ENCODE measurements at regions not wholly inside any gene's neighbourhood (a gene's known extent, or its start where the extent isn't known, plus 50 kb on each side); places are given as distances from the start of the nearest gene placed in this dataset.

- Mint-ChIP-seq H3K4me1 (no peaks in the 10 kb centered on the region), H3K36me3 (peaks cover 2% of the 10 kb centered on the region), H3K4me3 (no peak overlapping the region), H3K9me3 (peaks cover 8% of the 10 kb centered on the region), H3K27ac (no peak overlapping the region), H3K27me3 (no peaks in the 10 kb centered on the region)
- POLR2A ChIA-PET: no interaction called here
- DNase-seq (no peak), ATAC-seq (ENCODE audit: low read depth) (no peak)
These were observed 409.1 kb downstream of the AEBP2 start for GRCh38 chr12:19848421-19848820.

- DNase-seq (no peak), ATAC-seq (ENCODE audit: low read depth) (no peak)
- no peaks in the 10 kb centered on the region for H3K27me3 Mint-ChIP-seq
- peaks cover 2% of the 10 kb centered on the region for H3K36me3 Mint-ChIP-seq
- H3K9me3 Mint-ChIP-seq: peaks cover 8% of the 10 kb centered on the region
- POLR2A ChIA-PET: no interaction called here
- H3K4me1 Mint-ChIP-seq: no peaks in the 10 kb centered on the region
- H3K27ac Mint-ChIP-seq: no peak overlapping the region
- H3K4me3 Mint-ChIP-seq: no peak overlapping the region
These were observed 409.9 kb downstream of the AEBP2 start for GRCh38 chr12:19849208-19849607.

- POLR2A ChIA-PET: no interaction called here
- Mint-ChIP-seq H3K4me3 (no peak overlapping the region), H3K9me3 (peaks cover 8% of the 10 kb centered on the region)
These were observed 411.2 kb downstream of the AEBP2 start for GRCh38 chr12:19850346-19851065.

GRCh38 chr12:19852100-19852855 is 413.0 kb downstream of the AEBP2 start:
- Mint-ChIP-seq H3K36me3 (no peaks in the 10 kb centered on the region), H3K27me3 (peaks cover 4% of the 10 kb centered on the region), H3K9me3 (peaks cover 3% of the 10 kb centered on the region), H3K4me3 (no peak overlapping the region), H3K27ac (no peak overlapping the region), H3K4me1 (no peaks in the 10 kb centered on the region)
- POLR2A ChIA-PET: no interaction called here
- ATAC-seq (ENCODE audit: low read depth): no peak
- DNase-seq: no peak

More at GRCh38 chr12:19850346-19851065, 411.2 kb downstream of the AEBP2 start:
- H3K4me1 Mint-ChIP-seq: no peaks in the 10 kb centered on the region
- DNase-seq: no peak
- peaks cover 2% of the 10 kb centered on the region for H3K36me3 Mint-ChIP-seq
- no peak overlapping the region for H3K27ac Mint-ChIP-seq
- no peak for ATAC-seq (ENCODE audit: low read depth)
- no peaks in the 10 kb centered on the region for H3K27me3 Mint-ChIP-seq

GRCh38 chr12:19855851-19856250 is 416.6 kb downstream of the AEBP2 start:
- ATAC-seq (ENCODE audit: low read depth) (no peak), DNase-seq (no peak)
- peaks cover 4% of the 10 kb centered on the region for H3K27me3 Mint-ChIP-seq
- no peaks in the 10 kb centered on the region for H3K4me1 Mint-ChIP-seq
- no peak overlapping the region for H3K27ac Mint-ChIP-seq
- peaks cover 5% of the 10 kb centered on the region for H3K9me3 Mint-ChIP-seq
- no peak overlapping the region for H3K4me3 Mint-ChIP-seq
- POLR2A ChIA-PET: no interaction called here
- no peaks in the 10 kb centered on the region for H3K36me3 Mint-ChIP-seq

- Mint-ChIP-seq H3K4me3 (no peak overlapping the region), H3K27me3 (peaks cover 4% of the 10 kb centered on the region), H3K36me3 (no peaks in the 10 kb centered on the region), H3K27ac (no peak overlapping the region), H3K4me1 (no peaks in the 10 kb centered on the region), H3K9me3 (peaks cover 2% of the 10 kb centered on the region)
- DNase-seq: no peak
- POLR2A ChIA-PET: no interaction called here
- ATAC-seq (ENCODE audit: low read depth): no peak
These were observed 417.1 kb downstream of the AEBP2 start for GRCh38 chr12:19856389-19856788.

GRCh38 chr12:19857204-19857603 is 417.9 kb downstream of the AEBP2 start:
- ATAC-seq (ENCODE audit: low read depth): no peak
- POLR2A ChIA-PET: no interaction called here

GRCh38 chr12:19867151-19867550 is 427.9 kb downstream of the AEBP2 start:
- Mint-ChIP-seq H3K36me3 (no peaks in the 10 kb centered on the region), H3K27ac (no peak overlapping the region), H3K4me1 (no peaks in the 10 kb centered on the region), H3K27me3 (peaks cover 2% of the 10 kb centered on the region), H3K4me3 (no peak overlapping the region), H3K9me3 (no peaks in the 10 kb centered on the region)
- no peak for ATAC-seq (ENCODE audit: low read depth)
- DNase-seq: no peak
- POLR2A ChIA-PET: no interaction called here

More at GRCh38 chr12:19857204-19857603, 417.9 kb downstream of the AEBP2 start:
- H3K4me3 Mint-ChIP-seq: no peak overlapping the region
- peaks cover 4% of the 10 kb centered on the region for H3K27me3 Mint-ChIP-seq
- peaks cover 2% of the 10 kb centered on the region for H3K9me3 Mint-ChIP-seq
- H3K27ac Mint-ChIP-seq: no peak overlapping the region
- DNase-seq: no peak
- no peaks in the 10 kb centered on the region for H3K4me1 Mint-ChIP-seq
- H3K36me3 Mint-ChIP-seq: no peaks in the 10 kb centered on the region

GRCh38 chr12:19867970-19868369 is 428.7 kb downstream of the AEBP2 start:
- no peak for DNase-seq
- Mint-ChIP-seq H3K4me1 (no peaks in the 10 kb centered on the region), H3K27ac (no peak overlapping the region), H3K36me3 (no peaks in the 10 kb centered on the region), H3K4me3 (no peak overlapping the region), H3K27me3 (peaks cover 2% of the 10 kb centered on the region), H3K9me3 (no peaks in the 10 kb centered on the region)
- POLR2A ChIA-PET: no interaction called here
- ATAC-seq (ENCODE audit: low read depth): no peak

- Mint-ChIP-seq H3K27me3 (peaks cover 2% of the 10 kb centered on the region), H3K36me3 (no peaks in the 10 kb centered on the region), H3K4me1 (no peaks in the 10 kb centered on the region), H3K27ac (no peak overlapping the region), H3K4me3 (no peak overlapping the region), H3K9me3 (no peaks in the 10 kb centered on the region)
- DNase-seq (no peak), ATAC-seq (ENCODE audit: low read depth) (no peak)
- POLR2A ChIA-PET: no interaction called here
These were observed 430.1 kb downstream of the AEBP2 start for GRCh38 chr12:19869413-19869812.

GRCh38 chr12:19872621-19873540 is 433.6 kb downstream of the AEBP2 start:
- DNase-seq: no peak
- no peak for ATAC-seq (ENCODE audit: low read depth)
- peaks cover 5% of the 10 kb centered on the region for H3K27me3 Mint-ChIP-seq
- no peaks in the 10 kb centered on the region for H3K9me3 Mint-ChIP-seq
- H3K27ac Mint-ChIP-seq: no peak overlapping the region
- POLR2A ChIA-PET: no interaction called here
- no peaks in the 10 kb centered on the region for H3K36me3 Mint-ChIP-seq
- H3K4me1 Mint-ChIP-seq: no peaks in the 10 kb centered on the region
- no peak overlapping the region for H3K4me3 Mint-ChIP-seq

- no peaks in the 10 kb centered on the region for H3K4me1 Mint-ChIP-seq
- ATAC-seq (ENCODE audit: low read depth): no peak
- H3K9me3 Mint-ChIP-seq: no peaks in the 10 kb centered on the region
- H3K27ac Mint-ChIP-seq: no peak overlapping the region
- POLR2A ChIA-PET: no interaction called here
- no peak for DNase-seq
- H3K36me3 Mint-ChIP-seq: no peaks in the 10 kb centered on the region
- peaks cover 3% of the 10 kb centered on the region for H3K27me3 Mint-ChIP-seq
- H3K4me3 Mint-ChIP-seq: no peak overlapping the region
These were observed 440.8 kb downstream of the AEBP2 start for GRCh38 chr12:19880076-19880475.

GRCh38 chr12:19880721-19881120 is 441.4 kb downstream of the AEBP2 start:
- Mint-ChIP-seq H3K4me1 (no peaks in the 10 kb centered on the region), H3K36me3 (no peaks in the 10 kb centered on the region), H3K27ac (no peak overlapping the region), H3K9me3 (no peaks in the 10 kb centered on the region), H3K4me3 (no peak overlapping the region), H3K27me3 (peaks cover 2% of the 10 kb centered on the region)
- no peak for DNase-seq
- POLR2A ChIA-PET: no interaction called here
- ATAC-seq (ENCODE audit: low read depth): no peak
